HK-2 (cell line): ENCODE measurements at regions not wholly inside any gene's neighbourhood (a gene's known extent, or its start where the extent isn't known, plus 50 kb on each side); places are given as distances from the start of the nearest gene placed in this dataset.
"Not testable (repeated sequence)": the region's sequence is repeated elsewhere in the genome, so short reads cannot be mapped to it uniquely, and the experiment has no call there.

Experiments
- DNase-seq: peaks from one replicate; pipeline ENCODE4 v3.0.0-alpha.2; 2018; ENCODE audit not compliant: unreplicated experiment

- DNase-seq: no peak
These were observed 242.9 kb upstream of the TRPM3 start for GRCh38 chr9:71364186-71364955.

DNA sequence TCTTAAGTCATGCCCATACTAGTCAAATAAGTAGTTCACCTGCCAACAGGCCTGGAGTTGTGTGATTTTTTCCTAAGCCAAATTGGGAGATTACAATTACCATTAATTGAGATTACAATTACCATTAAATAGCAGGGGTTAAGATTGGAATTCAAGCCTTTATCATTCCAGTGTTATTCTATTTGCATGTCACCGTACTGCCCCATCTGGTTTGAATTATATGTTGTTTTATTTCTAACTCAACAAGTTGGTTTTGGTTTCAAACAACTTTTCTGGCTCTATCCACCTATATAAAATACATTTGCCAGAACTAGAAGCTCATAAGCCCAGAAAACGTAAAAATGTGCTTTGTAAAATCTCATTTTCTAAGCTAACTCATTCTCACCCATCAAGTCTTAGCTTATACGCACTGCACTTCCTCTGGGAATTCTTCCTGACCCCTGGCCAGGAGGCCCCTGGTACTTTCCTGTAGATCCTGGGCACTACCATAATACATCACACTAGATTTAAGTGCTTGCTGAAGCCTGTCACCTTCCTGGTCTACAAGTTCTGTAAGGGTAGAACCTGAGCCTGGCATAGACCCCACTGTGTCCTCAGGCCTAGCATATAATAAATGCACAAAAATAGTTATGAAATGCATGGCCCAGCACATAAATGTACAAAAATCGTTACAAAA lies 242.0 kb upstream of the TRPM3 start:
- no peak for DNase-seq

DNA sequence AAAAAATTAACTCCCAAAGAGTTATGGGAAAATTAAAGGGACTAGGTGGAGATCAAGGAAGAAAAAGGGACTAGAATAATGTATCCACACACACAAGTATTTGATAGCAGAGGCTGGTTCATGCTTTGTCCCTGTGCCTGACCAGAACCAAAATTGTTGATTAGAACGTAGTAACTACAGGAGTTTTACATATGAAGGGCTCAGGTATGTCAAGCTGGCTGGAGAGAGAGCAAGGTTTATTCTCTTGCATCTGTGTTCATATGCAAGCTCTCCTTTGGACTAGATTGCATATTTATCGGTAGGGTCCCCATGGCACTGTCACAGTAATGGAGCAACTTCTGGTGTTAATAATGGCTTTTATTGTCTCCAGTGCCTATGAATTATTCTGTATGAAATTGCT lies 239.9 kb upstream of the TRPM3 start:
- DNase-seq: no peak

GRCh38 chr9:71357346-71357745 lies 235.9 kb upstream of the TRPM3 start:
- DNase-seq: no peak

DNA sequence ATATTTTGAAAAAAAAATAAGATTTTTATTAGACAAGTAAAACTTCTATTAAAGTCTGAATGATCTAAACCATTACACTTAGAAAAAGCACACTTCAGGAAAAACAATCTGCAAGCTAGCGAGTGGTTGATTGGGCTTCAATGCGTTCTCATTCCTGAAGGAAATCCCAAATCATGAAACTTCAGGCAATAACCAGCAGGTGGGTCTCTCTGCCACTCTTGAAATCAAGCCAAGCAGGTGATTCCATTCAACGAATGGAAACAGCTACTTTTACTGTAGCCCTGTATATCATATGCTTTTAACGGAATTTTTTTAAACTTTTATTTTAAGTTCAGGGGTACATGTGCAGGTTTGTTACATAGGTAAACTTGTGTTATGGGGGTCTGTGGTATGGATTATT lies 234.5 kb upstream of the TRPM3 start:
- DNase-seq: no peak

DNA sequence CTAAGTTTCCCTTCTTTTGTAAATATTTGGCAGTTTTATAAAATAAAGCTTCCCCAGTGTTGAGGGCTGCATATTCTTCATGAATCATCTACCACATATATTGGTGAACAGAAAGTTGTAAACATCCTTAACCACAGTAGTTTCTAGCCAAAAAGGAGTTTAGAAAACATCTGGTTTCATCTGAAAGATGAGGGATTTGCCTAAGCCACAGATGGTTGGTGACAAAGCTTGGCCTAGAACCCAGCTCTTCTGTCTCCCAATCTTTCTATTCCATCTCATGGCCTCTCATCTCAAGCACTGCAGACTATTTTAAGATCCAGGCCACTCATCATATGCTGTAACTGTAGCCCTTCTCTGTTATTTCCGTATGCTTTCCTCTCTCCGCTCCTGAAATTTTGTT lies 232.3 kb upstream of the TRPM3 start:
- no peak for DNase-seq

DNA sequence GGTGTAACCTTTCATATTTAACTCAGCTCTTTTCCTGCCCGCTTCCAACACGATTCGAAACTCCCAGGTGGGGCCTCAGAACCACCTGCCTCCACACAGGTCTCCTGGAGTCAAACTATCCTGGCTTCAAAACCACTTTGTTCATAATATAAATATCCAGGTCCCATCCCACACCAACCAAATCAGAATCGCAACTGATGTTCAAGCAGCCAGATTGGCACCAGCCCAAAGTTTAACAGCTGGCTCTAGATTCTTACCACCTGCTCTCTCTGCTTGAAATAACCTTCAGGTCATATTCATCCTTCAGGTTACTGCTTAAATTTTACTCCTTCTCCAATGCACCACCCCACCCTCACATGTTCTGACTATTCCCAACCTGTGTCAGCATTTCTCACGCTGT lies 231.4 kb upstream of the TRPM3 start:
- DNase-seq: no peak

- no peak for DNase-seq
These were observed 227.8 kb upstream of the TRPM3 start for GRCh38 chr9:71349218-71349617.

- DNase-seq: no peak
These were observed 211.9 kb upstream of the TRPM3 start for GRCh38 chr9:71333321-71333720.

DNA sequence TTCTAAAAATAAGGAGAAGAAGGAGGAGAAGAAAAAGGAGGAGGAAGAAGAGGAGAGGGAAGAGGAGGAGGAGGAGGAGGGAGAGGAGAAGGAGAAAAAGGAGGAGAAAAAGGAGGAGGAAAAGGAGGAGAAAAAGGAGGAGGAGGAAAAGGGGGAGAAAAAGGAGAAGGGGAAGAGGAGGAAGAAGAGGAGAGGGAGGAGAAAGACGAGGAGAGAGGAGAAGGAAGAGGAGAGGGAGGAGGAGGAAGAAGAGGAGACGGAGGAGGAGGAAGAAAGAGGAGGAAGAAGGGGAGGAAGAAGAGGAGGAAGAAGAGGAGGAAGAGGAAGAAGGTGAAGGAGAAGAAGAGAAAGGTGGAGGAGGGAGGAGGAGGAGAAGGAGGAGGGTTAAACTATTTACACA lies 210.2 kb upstream of the TRPM3 start:
- DNase-seq: no peak

DNA sequence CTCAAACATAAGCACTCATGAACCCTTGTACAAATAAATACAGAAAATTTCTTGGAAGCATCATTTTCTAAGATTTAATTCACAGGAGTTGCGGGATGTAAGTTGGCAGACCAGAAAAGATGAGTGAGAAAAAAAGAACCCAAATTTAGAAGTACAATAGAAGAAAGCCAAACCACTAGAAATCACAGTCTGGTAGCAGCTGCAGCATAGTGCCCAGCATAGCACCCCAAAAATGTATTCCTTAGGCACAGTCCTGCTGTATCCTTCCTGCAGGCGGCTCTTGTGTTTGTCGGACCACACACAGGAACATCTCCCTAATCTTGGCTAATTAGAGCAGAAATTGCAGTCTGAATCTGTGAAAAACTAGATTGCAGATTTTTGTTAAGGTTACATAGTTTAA lies 208.5 kb upstream of the TRPM3 start:
- DNase-seq: no peak

- no peak for DNase-seq
These were observed 204.9 kb upstream of the TRPM3 start for GRCh38 chr9:71326360-71326759.

- no peak for DNase-seq
These were observed 201.9 kb upstream of the TRPM3 start for GRCh38 chr9:71323357-71323756.

DNA sequence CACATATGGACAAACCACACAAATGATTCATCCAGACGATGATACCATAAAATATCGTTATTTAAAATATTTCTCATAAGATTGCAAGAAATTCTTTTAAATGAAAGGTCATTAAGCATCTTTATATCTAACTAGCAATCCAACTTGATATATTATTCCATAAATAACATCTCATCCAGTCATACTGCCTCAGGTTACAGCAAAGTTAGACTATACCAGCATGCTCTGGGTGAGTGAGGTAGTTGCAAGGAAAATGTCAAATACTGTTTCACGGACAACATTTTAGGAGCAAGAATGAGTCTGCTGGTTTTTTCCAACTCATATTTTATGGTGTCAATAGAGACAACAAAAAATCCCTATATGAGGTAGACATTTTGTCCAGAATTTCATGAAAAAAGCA lies 200.9 kb upstream of the TRPM3 start:
- no peak for DNase-seq

- no peak for DNase-seq
These were observed 187.0 kb upstream of the TRPM3 start for GRCh38 chr9:71308454-71308853.

DNA sequence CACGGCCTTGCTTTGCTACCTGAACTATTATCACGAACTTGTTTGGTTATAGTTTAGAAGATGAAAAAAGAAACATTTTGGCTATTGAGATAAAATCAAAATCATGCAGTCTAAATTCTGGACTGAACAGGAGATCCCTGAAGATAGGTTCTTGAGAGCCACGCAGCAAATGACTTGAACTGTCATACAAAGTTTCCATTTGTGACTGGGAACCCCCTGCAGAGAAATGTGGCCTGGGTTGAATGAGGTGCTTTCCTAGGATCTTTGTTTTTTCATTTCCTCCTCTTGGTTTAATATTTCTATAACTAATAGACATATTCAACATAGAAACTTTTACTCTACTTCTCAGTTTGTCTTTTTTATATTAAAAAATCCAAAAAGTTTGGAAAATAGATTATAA lies 184.7 kb upstream of the TRPM3 start:
- DNase-seq: no peak

DNA sequence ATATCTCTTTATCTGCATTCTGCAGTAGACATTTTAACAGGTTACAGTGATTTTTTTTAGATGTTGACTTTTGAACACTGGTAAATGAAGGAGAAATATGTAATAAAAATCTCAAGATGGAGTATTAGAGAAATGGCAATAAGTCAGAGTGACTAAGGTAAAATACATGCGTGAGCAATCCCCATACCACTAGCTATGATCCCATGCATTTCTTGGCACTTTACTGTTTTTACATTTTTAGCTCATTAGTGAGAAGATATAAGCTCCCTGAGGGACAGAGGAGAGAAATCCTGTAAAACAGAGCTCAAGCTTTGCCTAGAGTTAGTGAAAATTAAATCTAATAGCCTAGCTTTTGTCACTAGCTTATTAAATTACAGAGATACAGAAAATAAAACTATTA lies 181.9 kb upstream of the TRPM3 start:
- DNase-seq: no peak

DNA sequence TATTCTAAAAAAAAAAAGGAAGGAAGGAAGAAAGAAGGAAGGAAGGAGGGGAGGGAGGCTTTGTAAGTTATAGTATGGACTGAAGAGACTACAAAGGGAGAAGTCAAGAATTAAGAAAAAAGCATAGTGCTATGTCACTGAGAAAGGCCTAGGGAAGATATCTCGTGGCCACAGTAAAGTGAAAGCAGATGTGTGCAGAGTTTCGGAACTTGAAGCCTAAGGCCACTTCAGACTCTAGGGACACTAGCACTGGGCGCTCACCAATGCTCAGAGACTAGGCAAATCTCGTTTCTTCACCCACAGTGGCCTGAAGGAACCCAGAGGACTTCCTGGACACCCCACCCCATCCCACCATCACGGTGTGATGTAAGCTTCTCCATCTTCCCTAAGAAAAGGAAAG lies 181.4 kb upstream of the TRPM3 start:
- no peak for DNase-seq

GRCh38 chr9:71295928-71296327 lies 174.5 kb upstream of the TRPM3 start:
- no peak for DNase-seq

GRCh38 chr9:71286146-71286545 lies 164.7 kb upstream of the TRPM3 start:
- DNase-seq: no peak

- peak; percentile 1 for DNase-seq
These were observed 163.8 kb upstream of the TRPM3 start for GRCh38 chr9:71285191-71285656.

- DNase-seq: not testable (repeated sequence)
These were observed 160.7 kb upstream of the TRPM3 start for GRCh38 chr9:71282116-71282515.

DNA sequence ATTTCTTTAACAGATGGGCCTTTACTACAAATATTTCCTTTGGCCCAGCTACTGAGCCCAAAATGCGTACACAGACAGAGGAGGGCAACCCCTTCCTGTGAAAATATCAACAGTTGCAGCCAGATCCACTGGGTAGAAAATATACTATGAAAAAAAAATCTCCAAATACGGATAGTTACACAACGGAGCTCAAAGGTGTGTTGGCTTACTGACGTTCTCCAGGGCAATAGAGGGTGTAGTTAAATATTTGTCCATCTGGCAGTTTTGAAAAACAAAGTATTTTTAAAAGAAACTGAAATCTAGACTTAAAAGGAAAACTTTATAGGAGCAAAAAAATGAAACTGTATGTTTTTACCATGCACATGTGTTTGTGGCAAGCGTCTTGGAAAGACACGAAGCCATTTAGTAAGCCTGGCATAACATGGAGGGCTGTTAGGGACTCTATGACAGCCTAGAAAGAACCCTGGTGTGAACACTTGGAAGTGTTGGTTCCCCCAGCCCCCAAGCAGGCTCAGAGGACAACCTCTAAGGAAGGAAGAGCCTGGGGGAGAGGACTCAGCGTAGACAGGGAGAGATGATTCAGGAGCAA lies 157.8 kb upstream of the TRPM3 start:
- DNase-seq: no peak
